ENCODE measurements at regions not wholly inside any gene's neighbourhood (a gene's known extent, or its start where the extent isn't known, plus 50 kb on each side); places are given as distances from the start of the nearest gene placed in this dataset.

GRCh38 chr16:51636920-51637769 lies 486.1 kb upstream of the SALL1 start:
- H3K4me3 Mint-ChIP-seq = no peak overlapping the region
- POLR2A ChIA-PET = no interaction called here
- H3K27ac Mint-ChIP-seq = no peak overlapping the region
- peaks cover 0 to 22% (median 3%) of the 10 kb centered on the region in 5 donors for H3K27me3 Mint-ChIP-seq
- peaks cover 0 to 22% (median 0%) of the 10 kb centered on the region in 3 donors for H3K36me3 Mint-ChIP-seq
- ATAC-seq = no peak
- peaks cover 0 to 31% (median 23%) of the 10 kb centered on the region in 9 donors for H3K9me3 Mint-ChIP-seq
- peaks cover 0 to 1% (median 0%) of the 10 kb centered on the region in 4 donors for H3K4me1 Mint-ChIP-seq
- DNase-seq = no peak

- H3K4me1 Mint-ChIP-seq = peaks cover 0 to 1% (median 0%) of the 10 kb centered on the region in 4 donors
- peaks cover 0 to 16% (median 0%) of the 10 kb centered on the region in 3 donors for H3K36me3 Mint-ChIP-seq
- ATAC-seq = no peak
- POLR2A ChIA-PET = no interaction called here
- H3K4me3 Mint-ChIP-seq = no peak overlapping the region
- H3K27ac Mint-ChIP-seq = no peak overlapping the region
- peaks cover 0 to 22% (median 3%) of the 10 kb centered on the region in 5 donors for H3K27me3 Mint-ChIP-seq
- H3K9me3 Mint-ChIP-seq = peaks cover 0 to 31% (median 17%) of the 10 kb centered on the region in 9 donors
- DNase-seq = no peak
Measured at GRCh38 chr16:51635181-51635580, 484.1 kb upstream of the SALL1 start.

GRCh38 chr16:51630076-51630475 lies 479.0 kb upstream of the SALL1 start:
- Mint-ChIP-seq H3K4me1 (no peaks in the 10 kb centered on the region), H3K27me3 (no peaks in the 10 kb centered on the region), H3K27ac (no peak overlapping the region), H3K36me3 (peaks cover 0 to 4% (median 2%) of the 10 kb centered on the region in 3 donors), H3K4me3 (no peak overlapping the region), H3K9me3 (peaks cover 2 to 23% (median 15%) of the 10 kb centered on the region in 9 donors)
- POLR2A ChIA-PET = no interaction called here
- ATAC-seq (no peak), DNase-seq (no peak)

- DNase-seq = no peak
- POLR2A ChIA-PET = no interaction called here
- Mint-ChIP-seq H3K9me3 (peaks cover 2 to 23% (median 16%) of the 10 kb centered on the region in 9 donors), H3K4me1 (no peaks in the 10 kb centered on the region), H3K27me3 (no peaks in the 10 kb centered on the region), H3K4me3 (no peak overlapping the region), H3K36me3 (peaks cover 0 to 5% (median 2%) of the 10 kb centered on the region in 3 donors), H3K27ac (no peak overlapping the region)
- no peak for ATAC-seq
Measured at GRCh38 chr16:51629576-51629975, 478.5 kb upstream of the SALL1 start.

DNA sequence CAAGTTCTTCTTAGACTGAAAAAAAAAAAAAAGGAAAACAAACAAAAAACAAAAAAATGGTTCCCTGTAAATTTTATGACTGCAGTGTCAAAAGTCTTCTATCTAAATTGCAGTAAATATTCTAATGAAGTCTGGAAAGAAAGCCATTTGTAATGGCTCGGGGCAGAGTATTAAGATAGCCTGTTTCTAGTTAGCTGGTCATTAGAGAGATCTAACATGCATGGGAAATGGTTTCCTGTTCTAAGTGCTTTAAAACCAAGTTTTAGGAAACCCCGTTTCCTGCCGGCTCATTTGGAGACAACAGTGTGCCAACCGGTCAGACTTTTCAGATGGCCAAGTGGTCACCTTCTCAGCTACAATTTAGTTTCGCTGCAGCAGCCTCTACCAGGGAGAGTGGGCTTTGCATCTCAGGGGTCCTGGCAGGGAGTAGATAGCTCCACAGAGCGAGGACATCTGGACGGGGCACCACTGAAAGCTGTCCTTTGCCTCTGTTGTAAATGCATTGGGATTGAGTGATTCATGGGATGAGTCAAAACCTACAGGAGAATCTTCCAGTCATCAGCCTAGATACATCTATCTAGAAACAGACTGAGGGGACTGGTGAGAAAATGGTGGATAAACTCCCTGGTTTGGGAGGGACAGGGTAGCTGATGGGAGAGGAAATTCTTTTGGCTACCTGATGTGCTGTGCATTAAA lies 473.2 kb upstream of the SALL1 start:
- POLR2A ChIA-PET = no interaction called here
- no peak for DNase-seq
- ATAC-seq = no peak
- H3K27ac Mint-ChIP-seq = no peak overlapping the region
- H3K9me3 Mint-ChIP-seq = peaks cover 6 to 31% (median 15%) of the 10 kb centered on the region in 9 donors
- no peak overlapping the region for H3K4me3 Mint-ChIP-seq
- H3K4me1 Mint-ChIP-seq = no peaks in the 10 kb centered on the region
- peaks cover 0 to 1% (median 0%) of the 10 kb centered on the region in 5 donors for H3K27me3 Mint-ChIP-seq
- peaks cover 0 to 5% (median 0%) of the 10 kb centered on the region in 3 donors for H3K36me3 Mint-ChIP-seq

DNA sequence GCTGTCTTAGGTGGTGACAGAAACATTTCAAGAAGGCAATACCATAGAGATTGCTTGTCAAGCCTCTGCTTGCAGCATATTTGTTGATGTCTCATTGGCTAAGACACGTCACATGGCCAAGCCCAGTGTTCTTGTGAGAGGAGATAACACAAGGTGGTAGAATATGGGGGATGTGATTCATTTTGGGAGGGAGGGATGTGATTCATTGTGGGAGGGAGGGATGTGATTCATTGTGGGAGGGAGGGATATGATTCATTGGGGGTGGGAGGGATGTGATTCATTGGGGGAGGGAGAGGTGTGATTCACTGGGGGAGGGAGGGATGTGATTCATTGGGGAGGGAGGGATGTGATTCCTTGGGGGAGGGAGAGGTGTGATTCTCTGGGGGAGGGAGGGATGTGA lies 470.5 kb upstream of the SALL1 start:
- peaks cover 0 to 5% (median 0%) of the 10 kb centered on the region in 3 donors for H3K36me3 Mint-ChIP-seq
- peaks cover 0 to 4% (median 1%) of the 10 kb centered on the region in 5 donors for H3K27me3 Mint-ChIP-seq
- H3K4me1 Mint-ChIP-seq = no peaks in the 10 kb centered on the region
- DNase-seq = no peak
- peaks cover 6 to 20% (median 12%) of the 10 kb centered on the region in 9 donors for H3K9me3 Mint-ChIP-seq
- no peak overlapping the region for H3K27ac Mint-ChIP-seq
- no peak for ATAC-seq
- POLR2A ChIA-PET = no interaction called here
- H3K4me3 Mint-ChIP-seq = no peak overlapping the region

DNA sequence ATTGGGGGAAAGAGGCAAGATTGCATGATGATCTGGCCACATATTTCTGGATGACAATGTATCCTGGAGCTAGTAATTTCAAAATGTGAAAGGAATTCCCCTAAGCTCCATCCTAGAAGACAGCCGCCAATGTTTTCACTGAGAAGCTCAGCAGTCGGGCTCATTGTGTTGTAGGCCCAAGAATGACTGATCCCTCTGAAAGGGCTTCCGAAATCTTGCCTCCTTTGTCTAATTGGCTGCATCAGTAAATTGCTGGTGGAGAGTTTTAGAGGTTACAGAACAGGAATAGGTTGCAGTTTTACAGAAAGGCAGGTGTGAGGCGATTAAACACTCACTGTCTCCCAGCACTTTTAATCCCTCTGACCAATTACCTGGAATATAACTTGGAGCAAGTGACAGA lies 464.1 kb upstream of the SALL1 start:
- no peaks in the 10 kb centered on the region for H3K4me1 Mint-ChIP-seq
- H3K36me3 Mint-ChIP-seq = no peaks in the 10 kb centered on the region
- DNase-seq (no peak), ATAC-seq (no peak)
- H3K9me3 Mint-ChIP-seq = peaks cover 0 to 34% (median 3%) of the 10 kb centered on the region in 9 donors
- no peak overlapping the region for H3K27ac Mint-ChIP-seq
- POLR2A ChIA-PET = no interaction called here
- H3K4me3 Mint-ChIP-seq = no peak overlapping the region
- peaks cover 0 to 4% (median 0%) of the 10 kb centered on the region in 5 donors for H3K27me3 Mint-ChIP-seq

GRCh38 chr16:51607201-51607651 lies 456.2 kb upstream of the SALL1 start:
- no peaks in the 10 kb centered on the region for H3K27me3 Mint-ChIP-seq
- ATAC-seq (no peak), DNase-seq (no peak)
- H3K4me1 Mint-ChIP-seq = no peaks in the 10 kb centered on the region
- peaks cover 0 to 4% (median 0%) of the 10 kb centered on the region in 3 donors for H3K36me3 Mint-ChIP-seq
- POLR2A ChIA-PET = no interaction called here
- H3K27ac Mint-ChIP-seq = no peak overlapping the region
- peaks cover 0 to 31% (median 8%) of the 10 kb centered on the region in 9 donors for H3K9me3 Mint-ChIP-seq
- H3K4me3 Mint-ChIP-seq = no peak overlapping the region

GRCh38 chr16:51596247-51596646 lies 445.2 kb upstream of the SALL1 start:
- POLR2A ChIA-PET = no interaction called here
- no peak overlapping the region for H3K27ac Mint-ChIP-seq
- no peak overlapping the region for H3K4me3 Mint-ChIP-seq
- no peak for ATAC-seq
- H3K27me3 Mint-ChIP-seq = no peaks in the 10 kb centered on the region
- DNase-seq = no peak
- H3K9me3 Mint-ChIP-seq = peaks cover 0 to 23% (median 5%) of the 10 kb centered on the region in 9 donors
- H3K36me3 Mint-ChIP-seq = peaks cover 0 to 1% (median 0%) of the 10 kb centered on the region in 3 donors
- H3K4me1 Mint-ChIP-seq = no peaks in the 10 kb centered on the region

DNA sequence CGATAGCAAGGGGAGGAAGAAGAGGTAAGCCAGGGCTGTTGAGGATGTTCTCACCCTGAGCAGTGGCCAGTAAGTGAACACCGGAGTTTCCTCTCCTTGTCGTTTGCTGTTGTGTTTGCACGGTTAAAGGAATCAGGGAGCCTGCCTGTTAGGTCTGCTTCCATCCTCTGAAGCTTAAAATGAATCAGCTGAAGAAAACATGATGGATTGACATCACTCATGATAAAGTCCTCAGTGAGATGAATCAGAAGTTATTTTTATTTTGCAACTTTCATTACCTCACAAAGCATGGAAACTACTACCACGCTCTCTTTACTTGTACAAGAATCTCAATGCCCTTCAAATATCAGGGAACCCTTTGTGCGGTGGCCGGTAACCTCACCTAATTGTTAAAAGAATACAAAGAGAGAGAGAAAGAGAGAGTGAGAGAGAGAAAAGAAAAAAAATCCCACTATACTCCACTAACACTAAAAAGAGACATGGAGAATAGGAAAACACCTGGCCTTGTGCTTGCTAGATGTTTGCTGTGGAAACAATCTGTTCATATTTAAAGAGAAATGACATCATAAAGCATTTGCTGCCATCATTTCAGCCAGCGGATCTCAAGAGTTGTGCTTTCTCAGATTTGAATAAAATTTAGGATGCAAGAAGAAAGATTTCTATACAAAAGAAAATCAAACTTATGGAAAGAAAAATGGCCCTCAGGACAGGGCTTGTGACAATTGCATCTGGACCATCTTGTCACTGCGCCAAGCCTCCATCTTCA lies 441.6 kb upstream of the SALL1 start:
- Mint-ChIP-seq H3K4me3 (no peak overlapping the region), H3K27ac (no peak overlapping the region), H3K9me3 (peaks cover 0 to 9% (median 5%) of the 10 kb centered on the region in 9 donors), H3K4me1 (no peaks in the 10 kb centered on the region), H3K36me3 (no peaks in the 10 kb centered on the region), H3K27me3 (no peaks in the 10 kb centered on the region)
- no peak for ATAC-seq
- DNase-seq = no peak
- POLR2A ChIA-PET = no interaction called here

GRCh38 chr16:51592001-51592501 lies 441.0 kb upstream of the SALL1 start:
- POLR2A ChIA-PET = no interaction called here
- ATAC-seq = no peak

GRCh38 chr16:51591480-51591879 lies 440.4 kb upstream of the SALL1 start:
- no peak for ATAC-seq
- no peaks in the 10 kb centered on the region for H3K27me3 Mint-ChIP-seq

More at GRCh38 chr16:51592001-51592501, 441.0 kb upstream of the SALL1 start:
- no peaks in the 10 kb centered on the region for H3K27me3 Mint-ChIP-seq
- no peaks in the 10 kb centered on the region for H3K4me1 Mint-ChIP-seq
- no peaks in the 10 kb centered on the region for H3K36me3 Mint-ChIP-seq
- no peak overlapping the region for H3K27ac Mint-ChIP-seq
- no peak overlapping the region for H3K4me3 Mint-ChIP-seq
- peaks cover 0 to 5% (median 3%) of the 10 kb centered on the region in 9 donors for H3K9me3 Mint-ChIP-seq
- DNase-seq = no peak

More at GRCh38 chr16:51591480-51591879, 440.4 kb upstream of the SALL1 start:
- POLR2A ChIA-PET = no interaction called here
- no peak for DNase-seq
- no peaks in the 10 kb centered on the region for H3K4me1 Mint-ChIP-seq
- no peak overlapping the region for H3K4me3 Mint-ChIP-seq
- peaks cover 0 to 5% (median 0%) of the 10 kb centered on the region in 9 donors for H3K9me3 Mint-ChIP-seq
- no peaks in the 10 kb centered on the region for H3K36me3 Mint-ChIP-seq
- H3K27ac Mint-ChIP-seq = no peak overlapping the region
